ENCODE measurements at regions not wholly inside any gene's neighbourhood (a gene's known extent, or its start where the extent isn't known, plus 50 kb on each side); places are given as distances from the start of the nearest gene placed in this dataset.

- Histone ChIP-seq H3K9me3 (ENCODE audit: control insufficient read depth, insufficient read depth, low read length) (no peaks in the 10 kb centered on the region), H3K79me2 (ENCODE audit: control insufficient read depth, low read length) (no peaks in the 10 kb centered on the region), H3K4me1 (ENCODE audit: control insufficient read depth, low read length) (no peaks in the 10 kb centered on the region), H3K27ac (ENCODE audit: low read depth, low read length) (no peak overlapping the region), H4K20me1 (ENCODE audit: control insufficient read depth, insufficient read depth, low read depth, low read length) (no peaks in the 10 kb centered on the region), H3K36me3 (ENCODE audit: control insufficient read depth, low read length) (no peaks in the 10 kb centered on the region), H3K4me3 (ENCODE audit: low read length) (no peak overlapping the region), H3K27me3 (ENCODE audit: control insufficient read depth, low read length) (no peaks in the 10 kb centered on the region), H3F3A (ENCODE audit: control insufficient read depth, insufficient read depth) (no peaks in the 10 kb centered on the region), H3K4me2 (ENCODE audit: low read length) (no peak overlapping the region), H3K9me2 (replicated peaks; ENCODE audit: control insufficient read depth, low read length) (no peaks in the 10 kb centered on the region)
- TF ChIP-seq CTCF (IDR thresholded peaks at IDR 0.05; ENCODE audit: low read depth, low read length, poor library complexity, severe bottlenecking) (no peak), EZH2phosphoT487 (IDR thresholded peaks at IDR 0.05; ENCODE audit: borderline replicate concordance, low read length) (no peak)
Measured at GRCh38 chr1:108027389-108027788, 62.4 kb upstream of the VAV3 start.

- TF ChIP-seq EZH2phosphoT487 (IDR thresholded peaks at IDR 0.05; ENCODE audit: borderline replicate concordance, low read length) (no peak), CTCF (IDR thresholded peaks at IDR 0.05; ENCODE audit: low read depth, low read length, poor library complexity, severe bottlenecking) (no peak)
- Histone ChIP-seq H3F3A (ENCODE audit: control insufficient read depth, insufficient read depth) (no peaks in the 10 kb centered on the region), H3K27me3 (ENCODE audit: control insufficient read depth, low read length) (no peaks in the 10 kb centered on the region), H3K9me2 (replicated peaks; ENCODE audit: control insufficient read depth, low read length) (no peaks in the 10 kb centered on the region), H3K27ac (ENCODE audit: low read depth, low read length) (no peak overlapping the region), H3K4me2 (ENCODE audit: low read length) (no peak overlapping the region), H4K20me1 (ENCODE audit: control insufficient read depth, insufficient read depth, low read depth, low read length) (no peaks in the 10 kb centered on the region), H3K4me3 (ENCODE audit: low read length) (no peak overlapping the region), H3K79me2 (ENCODE audit: control insufficient read depth, low read length) (no peaks in the 10 kb centered on the region), H3K36me3 (ENCODE audit: control insufficient read depth, low read length) (no peaks in the 10 kb centered on the region), H3K4me1 (ENCODE audit: control insufficient read depth, low read length) (no peaks in the 10 kb centered on the region), H3K9me3 (ENCODE audit: control insufficient read depth, insufficient read depth, low read length) (no peaks in the 10 kb centered on the region)
Measured at GRCh38 chr1:108017698-108018097, 52.7 kb upstream of the VAV3 start.

- no peaks in the 10 kb centered on the region for H3F3A ChIP-seq (ENCODE audit: control insufficient read depth, insufficient read depth)
Measured at GRCh38 chr1:108016451-108016920, 51.5 kb upstream of the VAV3 start.

More at GRCh38 chr1:108016451-108016920, 51.5 kb upstream of the VAV3 start:
- TF ChIP-seq EZH2phosphoT487 (IDR thresholded peaks at IDR 0.05; ENCODE audit: borderline replicate concordance, low read length) (no peak), CTCF (IDR thresholded peaks at IDR 0.05; ENCODE audit: low read depth, low read length, poor library complexity, severe bottlenecking) (no peak)
- Histone ChIP-seq H3K9me2 (replicated peaks; ENCODE audit: control insufficient read depth, low read length) (no peaks in the 10 kb centered on the region), H3K27ac (ENCODE audit: low read depth, low read length) (no peak overlapping the region), H3K4me2 (ENCODE audit: low read length) (no peak overlapping the region), H3K4me3 (ENCODE audit: low read length) (no peak overlapping the region), H3K36me3 (ENCODE audit: control insufficient read depth, low read length) (no peaks in the 10 kb centered on the region), H3K4me1 (ENCODE audit: control insufficient read depth, low read length) (no peaks in the 10 kb centered on the region), H3K9me3 (ENCODE audit: control insufficient read depth, insufficient read depth, low read length) (no peaks in the 10 kb centered on the region), H3K27me3 (ENCODE audit: control insufficient read depth, low read length) (no peaks in the 10 kb centered on the region), H3K79me2 (ENCODE audit: control insufficient read depth, low read length) (no peaks in the 10 kb centered on the region), H4K20me1 (ENCODE audit: control insufficient read depth, insufficient read depth, low read depth, low read length) (no peaks in the 10 kb centered on the region)

All from DOHH2 (cell line).